AML-193 (cell line): ENCODE measurements at regions not wholly inside any gene's neighbourhood (a gene's known extent, or its start where the extent isn't known, plus 50 kb on each side); places are given as distances from the start of the nearest gene placed in this dataset.
"Not testable (repeated sequence)": the region's sequence is repeated elsewhere in the genome, so short reads cannot be mapped to it uniquely, and the experiment has no call there.

Experiments used
- DNase-seq, 2 experiments: peaks; one replicate each; lab custom pipeline; 2025; lab: John Stamatoyannopoulos, UW

DNA sequence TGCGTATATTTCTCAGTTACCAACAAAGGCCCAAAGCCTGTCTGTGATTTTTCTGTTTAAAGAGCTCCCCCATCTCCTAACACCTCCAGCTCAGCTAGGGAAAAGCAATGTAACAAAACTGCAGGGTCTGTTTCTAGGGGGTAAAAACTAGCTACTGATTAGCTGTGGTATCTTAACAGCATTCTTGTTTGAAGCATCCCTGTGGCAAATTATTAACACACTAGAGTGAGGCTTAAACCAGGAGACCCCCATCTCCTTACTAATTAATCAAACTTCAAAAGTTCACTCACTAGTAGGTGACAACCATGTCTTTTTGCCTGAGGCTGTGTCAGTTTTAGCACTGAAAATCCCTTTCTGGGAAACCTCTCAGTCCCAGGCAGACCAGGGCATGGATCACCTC is 186.2 kb upstream of the PARD3B start:
- DNase-seq, result no peak

DNA sequence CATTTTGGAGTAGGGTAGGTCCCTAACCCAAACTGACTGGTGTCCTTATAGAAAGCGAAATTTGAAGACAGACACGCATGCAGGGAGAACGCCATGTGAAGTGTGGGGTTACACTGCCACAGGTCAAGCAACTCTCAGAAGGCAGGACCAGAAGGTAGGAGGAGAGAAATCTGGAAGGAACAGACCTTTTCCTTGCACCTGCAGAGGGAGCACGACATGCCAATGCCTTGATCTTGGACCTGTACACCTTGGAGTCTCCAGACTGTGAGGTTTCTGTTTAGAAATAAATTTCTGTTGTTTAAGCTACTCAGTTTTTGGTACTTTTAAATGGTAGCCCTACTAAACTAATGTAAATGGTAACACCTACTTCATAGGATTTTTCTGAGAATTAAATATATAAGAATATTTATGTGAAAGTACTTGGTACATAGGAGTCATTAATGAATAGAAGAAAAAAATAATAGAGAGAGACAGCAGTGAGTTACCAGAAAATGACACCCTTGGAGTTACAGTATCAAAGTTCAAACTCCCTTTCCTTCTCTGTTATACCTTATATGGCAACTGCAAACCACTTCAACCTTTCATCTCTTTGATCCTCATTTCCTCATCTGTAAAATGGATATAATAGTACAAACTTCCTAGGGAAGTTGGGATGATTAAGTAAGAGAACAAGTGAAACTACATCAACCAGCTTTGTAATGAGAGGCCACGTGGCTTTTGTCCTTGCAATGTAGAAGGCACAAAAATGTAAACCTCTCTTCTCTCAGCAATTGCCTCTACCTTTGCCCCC is 184.9 kb upstream of the PARD3B start:
- DNase-seq, result no peak

DNA sequence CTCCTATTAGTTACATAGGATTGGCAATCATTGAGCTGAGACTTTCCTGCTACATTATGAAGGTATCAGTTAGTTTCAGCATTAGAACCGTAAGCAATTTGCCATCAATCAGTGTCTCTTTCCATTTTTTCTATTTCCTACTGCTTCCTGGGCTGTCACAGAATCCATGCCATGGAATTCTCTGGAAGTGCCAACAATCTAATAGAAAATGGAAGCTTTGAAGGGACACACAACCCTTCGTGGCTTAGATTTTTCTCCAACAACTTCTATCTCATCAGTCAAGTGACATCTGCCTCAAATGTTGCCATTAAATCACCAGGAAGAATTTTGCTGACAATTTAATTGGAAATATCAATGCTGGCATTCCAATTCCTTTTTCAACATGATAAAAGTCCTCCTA is 183.5 kb upstream of the PARD3B start:
- no peak for DNase-seq

DNA sequence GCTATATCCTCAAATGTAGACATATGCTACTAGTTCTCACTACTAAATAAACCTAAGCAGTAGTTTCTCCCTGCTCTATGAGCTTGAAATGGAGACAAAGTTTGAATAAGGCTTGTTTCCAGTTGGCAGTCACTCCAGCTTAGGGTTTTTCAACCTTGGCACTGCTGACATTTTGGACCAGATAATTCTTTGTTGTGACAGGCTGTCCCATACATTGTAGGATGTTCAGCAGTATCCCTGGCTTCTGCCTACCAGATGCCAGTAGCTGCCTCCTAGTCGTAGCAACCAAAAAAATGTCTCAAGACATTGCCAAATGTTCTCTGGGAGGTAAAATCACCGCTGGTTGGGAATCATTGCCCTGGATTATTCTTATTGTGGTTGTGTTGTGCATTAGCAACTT is 182.7 kb upstream of the PARD3B start:
- no peak for DNase-seq

DNA sequence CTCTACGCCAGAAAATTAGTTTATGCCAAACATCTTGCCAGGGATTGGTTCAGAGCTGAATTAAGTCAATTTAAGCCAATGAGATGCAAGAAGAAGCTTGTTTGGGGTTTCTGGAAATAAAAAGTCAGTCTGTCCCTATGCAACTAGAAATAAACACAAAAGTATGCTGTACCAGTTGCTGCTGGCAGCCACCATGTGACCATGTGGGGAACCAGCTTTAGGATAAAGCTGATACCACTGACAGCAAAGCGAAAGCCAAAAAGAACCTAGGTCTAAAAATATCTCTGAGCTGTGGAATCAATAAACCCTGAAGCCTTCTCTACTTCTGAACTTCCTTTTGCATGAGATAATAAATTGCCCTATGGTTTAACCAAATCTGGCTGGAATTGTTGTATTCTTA is 181.8 kb upstream of the PARD3B start:
- no peak for DNase-seq

DNA sequence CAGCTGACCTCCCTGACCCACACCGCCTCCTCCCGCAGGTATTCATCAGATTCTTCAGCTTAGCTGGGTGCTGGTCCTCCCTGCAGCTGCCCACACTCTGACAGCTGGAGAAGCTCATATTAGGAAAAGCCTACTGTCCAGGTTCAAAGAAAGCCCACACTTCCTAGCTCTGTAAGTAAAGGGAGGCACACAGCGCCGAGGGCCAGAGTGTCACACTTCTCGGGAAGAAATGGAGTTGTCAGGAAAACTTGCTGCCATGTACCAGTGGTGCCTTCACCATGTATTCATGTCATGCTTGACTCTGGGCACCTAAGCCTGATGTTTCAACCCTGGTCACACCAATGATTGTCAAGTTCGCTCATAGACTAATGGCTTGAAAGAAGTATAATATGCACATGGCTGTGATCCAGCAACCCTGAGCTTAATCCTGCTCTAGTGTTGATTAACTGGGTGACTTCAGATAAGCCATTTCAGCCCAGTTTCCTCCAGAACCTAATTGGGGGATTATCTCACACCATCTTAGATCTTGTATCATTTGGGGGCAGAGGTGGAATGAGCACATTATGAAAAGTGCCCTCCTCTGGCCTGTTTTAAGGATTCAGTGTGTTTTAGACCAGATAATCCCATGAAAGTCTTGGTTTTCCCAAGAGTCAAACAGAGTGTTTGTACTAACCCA is 180.3 kb upstream of the PARD3B start:
- DNase-seq, result no peak

DNA sequence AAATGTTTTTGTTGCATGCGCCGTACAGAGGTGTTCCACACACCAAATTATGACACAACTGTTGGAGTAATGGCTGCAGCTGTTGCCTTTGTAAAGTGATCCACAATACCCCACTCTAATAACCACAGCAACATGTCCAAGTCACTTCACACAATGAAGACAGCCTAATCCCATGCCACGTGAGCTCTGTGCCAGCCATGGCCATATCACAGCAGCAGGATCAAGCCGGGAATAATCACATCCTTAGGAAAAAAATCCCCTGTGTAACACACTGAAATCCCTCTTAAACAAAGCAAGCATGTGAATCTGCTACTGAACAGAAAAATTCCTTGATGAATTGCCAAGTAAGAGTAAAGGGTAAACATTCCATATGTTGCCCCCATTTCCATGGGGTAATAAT is 179.5 kb upstream of the PARD3B start:
- DNase-seq, result no peak

DNA sequence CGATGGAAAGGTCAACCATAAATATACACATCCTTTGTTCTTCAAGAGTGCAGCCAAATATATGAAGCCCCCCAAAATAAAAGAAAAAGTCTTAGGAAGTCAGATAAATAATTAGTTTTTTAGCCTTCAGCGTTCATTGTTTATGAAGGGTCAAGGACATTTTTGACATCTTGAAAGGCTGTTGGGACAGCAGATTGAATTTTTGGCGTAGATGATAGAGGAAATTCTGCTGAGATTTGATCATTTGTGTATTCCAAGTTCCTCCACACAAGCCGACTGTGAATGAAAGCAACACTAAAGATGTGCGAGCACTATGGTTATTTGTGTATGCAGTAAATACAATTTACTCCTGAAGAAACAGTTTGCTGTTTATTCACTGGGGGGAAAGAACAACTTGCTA is 177.8 kb upstream of the PARD3B start:
- DNase-seq, result no peak

DNA sequence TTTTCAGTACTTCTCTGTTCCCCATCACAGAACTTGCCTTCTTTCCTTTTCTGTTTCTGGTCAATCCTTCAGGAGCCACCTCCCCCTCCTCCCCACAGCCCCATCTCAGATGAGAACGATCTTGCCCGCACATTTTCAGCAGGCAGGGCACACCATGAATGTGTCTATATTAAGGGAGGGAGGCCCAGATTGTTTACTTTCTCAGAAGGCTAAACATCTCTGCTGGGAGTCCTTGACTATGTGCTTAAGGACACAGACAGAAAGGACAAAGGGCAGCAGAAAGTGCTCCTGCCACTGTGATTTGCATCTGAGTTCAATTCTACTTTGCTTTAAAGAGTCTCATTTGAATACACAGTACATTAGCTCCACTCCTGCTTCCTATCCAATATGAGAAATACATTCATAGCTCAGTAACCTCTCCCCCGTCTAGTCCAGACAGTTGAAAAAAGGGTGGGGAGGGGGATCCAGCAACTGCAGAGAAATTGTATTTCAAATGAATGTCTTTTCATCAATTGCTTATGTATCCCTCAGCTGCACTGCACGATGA is 175.0 kb upstream of the PARD3B start:
- DNase-seq, result no peak

DNA sequence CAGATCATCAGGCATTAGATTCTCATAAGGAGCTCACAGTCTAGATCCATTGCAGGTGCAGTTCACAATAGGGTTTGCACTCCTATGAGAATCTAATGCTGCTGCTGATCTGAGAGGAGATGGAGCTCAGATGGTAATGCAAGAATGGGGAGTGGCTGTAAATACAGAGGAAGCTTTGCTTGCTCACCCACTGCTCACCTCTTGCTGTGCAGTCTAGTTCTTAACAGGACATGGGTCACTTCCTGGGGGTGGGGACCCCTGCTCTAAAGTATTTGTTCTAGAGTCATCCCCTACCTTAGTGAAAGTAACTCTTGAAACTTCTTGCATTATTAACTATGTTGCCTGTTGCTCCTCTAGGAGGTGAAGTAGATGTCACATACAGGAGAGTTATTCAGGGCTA is 171.3 kb upstream of the PARD3B start:
- DNase-seq, result no peak

DNA sequence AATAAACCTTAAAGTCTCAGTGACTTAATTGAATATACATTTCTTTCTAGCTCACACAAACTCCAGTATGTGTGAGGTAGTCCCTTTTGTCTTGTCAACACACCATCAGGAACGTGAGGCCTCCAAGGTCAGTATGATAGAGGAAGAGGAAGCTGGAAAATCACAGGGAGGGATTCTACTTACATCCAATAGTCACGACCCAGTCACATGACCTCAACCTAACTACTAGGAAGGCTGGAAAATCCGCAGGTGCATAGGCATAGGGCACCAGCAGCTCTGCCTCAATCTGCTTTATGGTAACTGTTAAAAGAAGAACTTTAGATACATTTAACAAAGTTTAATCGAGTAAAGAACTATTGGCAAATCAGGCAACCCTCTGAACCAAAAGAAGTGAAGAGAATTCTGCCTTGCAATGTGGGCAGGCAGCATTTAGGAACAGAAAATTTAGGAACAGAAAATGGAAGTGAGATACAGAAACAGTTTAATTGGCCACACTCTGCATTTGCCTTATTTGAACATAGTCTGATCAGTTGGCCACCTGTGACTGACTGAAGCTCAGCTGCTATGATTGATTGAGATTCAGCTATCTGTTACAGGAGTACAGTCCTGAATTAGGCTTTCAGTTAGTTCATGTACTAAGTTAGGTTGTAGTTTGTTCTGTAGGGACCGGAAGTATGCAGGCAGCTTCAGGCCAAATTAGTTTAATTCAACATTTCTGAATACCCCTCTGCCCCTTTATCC is 165.0 kb upstream of the PARD3B start:
- no peak for DNase-seq

DNA sequence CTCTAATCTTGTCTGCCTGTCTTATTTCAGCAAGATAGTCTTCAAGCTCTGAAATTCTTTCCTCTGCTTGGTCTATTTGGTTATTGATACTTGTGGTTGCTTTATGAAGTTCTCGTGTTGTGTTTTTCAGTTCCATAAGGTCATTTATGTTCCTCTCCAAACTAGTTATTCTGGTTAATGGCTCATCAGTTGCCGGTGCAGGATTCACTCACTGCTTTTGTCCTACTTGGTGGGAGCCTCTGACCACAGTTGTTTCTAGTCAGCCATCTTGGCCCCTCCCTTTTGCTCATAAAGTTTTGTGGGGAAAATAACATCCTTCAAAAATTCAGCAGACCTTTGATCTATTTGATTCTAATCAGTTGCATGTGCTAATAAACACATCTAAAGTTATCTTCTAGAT is 158.6 kb upstream of the PARD3B start:
- DNase-seq, result no peak

DNA sequence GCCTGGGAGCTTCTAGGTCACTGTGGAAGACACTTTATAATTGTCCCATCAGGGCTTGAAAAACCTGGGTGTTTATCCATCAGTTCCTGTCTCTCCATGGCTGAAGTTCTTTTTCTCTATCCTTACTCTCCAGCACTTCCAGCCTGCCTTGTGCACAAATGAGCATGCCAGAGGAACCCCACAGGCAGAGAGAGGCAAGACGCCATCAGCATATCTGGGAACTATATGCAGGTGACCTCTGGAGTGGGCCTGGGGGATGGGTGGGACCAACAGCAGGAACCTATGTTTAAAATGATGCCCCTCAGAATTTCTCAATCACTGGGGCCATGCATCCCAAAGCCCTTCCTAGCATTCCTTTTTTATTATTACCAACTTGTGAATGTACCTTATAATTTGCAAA is 156.2 kb upstream of the PARD3B start:
- no peak for DNase-seq

DNA sequence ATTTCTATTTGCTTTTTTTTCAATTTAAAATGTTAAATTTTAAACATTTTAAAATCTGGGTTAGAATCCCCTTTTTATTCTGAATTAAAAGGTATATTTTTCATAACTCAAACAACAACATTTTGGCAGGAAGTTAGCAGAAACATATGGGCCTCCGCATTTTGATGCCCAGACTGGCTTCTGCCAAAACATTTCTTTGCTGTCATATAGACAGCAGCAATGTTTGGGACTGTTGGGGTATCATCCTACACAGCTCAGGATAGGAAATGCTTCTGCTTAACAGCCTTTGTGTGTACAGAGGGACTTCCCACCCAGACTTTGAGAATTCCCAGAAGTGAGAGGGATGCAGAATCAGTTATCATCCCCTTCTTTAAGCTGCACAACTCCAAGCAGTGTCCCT is 155.4 kb upstream of the PARD3B start:
- DNase-seq, result no peak

DNA sequence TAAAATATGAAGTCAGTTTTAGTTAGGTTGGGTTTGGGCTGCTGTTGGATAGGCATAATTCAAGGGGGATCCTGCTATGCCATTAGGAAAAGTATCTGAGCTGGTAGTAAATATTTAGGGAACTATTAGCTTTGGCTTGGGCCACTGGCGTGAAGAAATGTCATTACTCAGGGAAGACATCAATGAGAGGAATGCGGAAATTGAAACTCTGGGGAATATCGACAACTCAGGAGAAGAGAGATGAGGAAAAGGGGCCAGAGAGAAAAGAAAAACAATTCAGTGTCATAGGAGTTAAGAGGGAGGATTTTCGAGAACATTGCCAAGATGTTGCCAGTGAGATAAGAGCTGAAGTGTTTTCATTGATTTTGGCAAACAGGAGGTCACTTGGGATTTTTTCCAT is 149.7 kb upstream of the PARD3B start:
- no peak for DNase-seq

DNA sequence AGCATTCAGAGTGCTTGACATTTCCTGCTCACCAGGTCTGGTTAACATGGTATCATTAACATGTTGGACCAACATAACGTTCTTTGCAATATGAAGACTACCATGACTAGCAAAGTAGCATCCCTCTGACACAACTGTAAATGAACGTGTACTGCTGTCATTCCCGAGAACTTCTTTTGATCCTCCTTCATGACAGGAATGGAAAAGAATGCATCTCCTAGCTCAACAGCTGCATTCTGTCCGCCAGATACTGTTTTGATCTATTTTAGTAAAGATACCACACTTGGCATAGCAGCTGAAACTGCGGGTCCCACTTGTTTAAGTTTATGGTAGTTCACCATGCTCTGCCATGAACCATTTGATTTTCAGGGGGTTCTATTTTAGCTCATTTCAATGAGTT is 144.2 kb upstream of the PARD3B start:
- DNase-seq, result no peak

DNA sequence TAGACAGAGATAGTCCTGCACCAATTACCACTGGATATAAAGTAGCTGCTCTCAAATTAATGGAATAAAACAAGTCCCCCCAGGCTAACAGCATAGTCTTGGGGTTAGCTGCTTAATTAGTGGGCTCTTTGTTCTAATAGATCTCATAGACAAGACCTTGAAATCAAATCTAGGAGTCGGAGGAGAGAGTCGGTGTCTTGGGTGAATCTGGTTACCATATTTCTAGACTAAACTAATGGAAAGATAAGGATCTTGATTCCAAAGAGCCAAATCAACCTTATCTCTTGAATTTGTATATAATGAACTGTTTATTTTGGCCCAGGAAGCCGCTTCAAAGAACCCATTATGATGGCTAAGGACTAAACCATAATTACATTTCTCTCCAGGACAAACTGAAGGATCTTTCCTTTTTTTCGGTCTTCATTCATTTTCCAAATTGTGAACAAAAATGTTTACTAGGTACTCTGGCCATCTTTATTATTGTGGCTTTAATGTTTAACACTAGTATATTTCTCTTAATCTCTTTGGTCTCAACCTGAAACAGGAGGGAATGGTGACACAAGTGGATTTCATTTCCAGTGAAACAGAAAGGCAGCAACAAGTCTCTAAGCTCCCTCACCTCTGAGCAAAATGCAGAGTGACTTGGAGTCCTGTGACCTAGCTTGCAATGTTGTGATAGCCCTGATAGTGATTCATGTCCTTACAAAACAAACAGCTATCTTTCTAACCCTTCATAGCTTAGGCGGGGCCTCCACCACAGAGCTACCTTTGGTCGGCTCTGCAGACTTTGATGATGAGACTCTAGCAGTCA is 137.9 kb upstream of the PARD3B start:
- no peak for DNase-seq

DNA sequence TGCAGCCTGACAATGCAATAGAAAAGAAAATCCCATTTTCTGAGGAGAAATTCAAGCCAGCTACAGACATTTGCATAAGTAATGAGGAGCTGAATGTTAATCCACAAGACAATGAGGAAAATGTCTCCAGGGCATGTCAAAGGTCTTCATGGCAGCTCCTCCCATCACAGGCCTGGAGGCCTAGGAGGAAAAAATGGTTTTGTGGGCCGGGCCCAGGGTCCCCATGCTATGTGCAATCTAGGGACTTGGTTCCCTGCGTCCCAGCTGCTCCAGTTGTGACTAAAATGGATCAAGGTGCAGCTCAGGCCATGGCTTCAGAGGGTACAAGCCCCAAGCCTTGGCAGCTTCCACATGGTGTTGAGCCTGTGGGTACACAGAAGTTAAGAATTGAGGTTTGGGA is 132.5 kb upstream of the PARD3B start:
- not testable (repeated sequence) for DNase-seq

DNA sequence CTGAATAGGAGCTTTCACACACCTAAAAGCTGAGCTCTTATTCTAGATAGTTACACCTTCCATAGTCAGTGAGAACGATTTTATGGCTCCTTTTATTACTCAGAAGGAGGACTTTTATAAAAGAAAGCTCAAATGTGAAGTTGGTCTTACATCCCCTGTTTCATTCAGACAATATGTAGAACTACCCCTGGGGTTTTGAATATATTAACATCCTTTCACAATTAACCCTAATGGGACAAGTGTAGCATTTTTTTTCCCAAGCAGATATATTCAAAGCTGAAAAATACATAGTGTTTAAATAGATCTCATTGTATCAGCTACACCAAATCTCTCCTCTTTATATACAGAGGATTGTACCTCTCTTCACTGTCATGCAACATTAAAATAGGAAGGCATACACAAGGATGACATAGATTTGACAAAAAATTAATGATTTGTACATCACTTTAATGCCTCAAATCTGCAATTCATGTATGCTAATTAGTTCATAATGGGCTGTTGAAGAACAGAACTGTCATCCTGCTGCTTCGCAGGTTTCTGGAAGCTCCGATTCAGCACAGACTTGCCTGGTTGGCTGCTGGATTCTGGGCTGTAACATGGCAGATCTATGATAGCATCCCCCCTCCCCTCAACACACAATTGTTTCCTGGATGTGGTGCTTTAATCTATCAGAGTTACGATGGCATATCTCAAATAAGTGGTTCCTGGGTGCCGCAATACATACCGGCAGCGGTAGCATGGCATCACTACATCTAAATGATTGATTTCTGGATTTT is 129.7 kb upstream of the PARD3B start:
- DNase-seq, result no peak

DNA sequence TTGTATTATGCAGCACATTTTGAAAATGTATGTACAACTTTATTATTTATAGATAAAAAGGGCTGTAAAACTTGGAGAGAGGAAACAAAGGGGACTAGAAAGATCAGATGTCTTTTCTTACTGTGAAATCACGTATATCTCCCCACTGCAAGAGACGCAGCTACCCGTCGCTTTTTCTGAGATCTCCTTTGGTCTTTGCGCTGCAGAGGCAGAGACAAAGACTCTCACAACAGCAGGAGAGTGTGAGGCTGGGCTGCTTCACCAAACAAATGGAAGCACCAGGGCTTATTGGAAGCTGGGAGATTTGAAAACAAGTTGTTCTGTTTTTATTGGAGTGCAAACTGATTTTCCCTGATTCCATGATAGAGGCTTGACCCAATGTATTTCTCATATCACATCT is 129.0 kb upstream of the PARD3B start:
- no peak for DNase-seq

DNA sequence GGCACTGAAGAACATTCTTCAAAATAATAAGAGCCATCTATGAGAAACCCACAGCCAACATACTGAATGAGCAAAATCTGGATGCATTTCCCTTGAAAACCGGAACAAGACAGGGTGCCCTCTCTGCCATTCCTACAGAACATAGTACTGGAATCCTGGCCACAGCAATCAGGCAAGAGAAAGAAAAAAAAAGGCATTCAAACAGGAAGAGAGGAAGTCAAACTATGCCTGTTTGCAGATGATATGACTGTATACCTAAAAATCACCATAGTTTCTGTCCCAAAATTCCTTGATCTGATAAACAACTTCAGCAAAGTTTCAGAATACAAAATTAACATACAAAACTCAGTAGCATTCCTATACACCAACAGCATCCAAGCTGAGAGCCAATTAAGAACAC is 119.5 kb upstream of the PARD3B start:
- DNase-seq, result no peak
